Vagina (tissue), 2 donors: ENCODE measurements at regions not wholly inside any gene's neighbourhood (a gene's known extent, or its start where the extent isn't known, plus 50 kb on each side); places are given as distances from the start of the nearest gene placed in this dataset.

Source experiments
- CTCF ChIP-seq, 3 experiments: fragments of 450-650 bp in 2 of 3; fragments of 200-600 bp in 1 of 3; sonication (generic) in 1 of 3; IDR thresholded peaks; one replicate each; pipeline ENCODE4 v1.5.1; 2017 to 2019; ENCODE audit warnings: antibody characterized with exemption in 3 of 3, mild to moderate bottlenecking in 2 of 3, moderate library complexity in 2 of 3
- POLR2A ChIP-seq, 2 donors: fragments of 450-650 bp; IDR thresholded peaks; one replicate each; pipeline ENCODE4 v1.6.1; 2017; ENCODE audit warnings: antibody characterized with exemption in 2 of 2, mild to moderate bottlenecking in 2 of 2, moderate library complexity in 2 of 2
- POLR2AphosphoS5 ChIP-seq, 2 donors: sonication (generic); formaldehyde crosslinking; IDR thresholded peaks; one replicate each; pipeline ENCODE4 v1.9.0; 2017; ENCODE audit warnings: antibody characterized with exemption in 2 of 2, mild to moderate bottlenecking in 2 of 2, low read depth in 1 of 2; ENCODE audit not compliant: insufficient read depth in 1 of 2

GRCh38 chr3:55205990-55206389 lies 278.1 kb upstream of the LRTM1 start:
- TF ChIP-seq CTCF (IDR thresholded peaks at IDR 0.05) (no peak), POLR2AphosphoS5 (IDR thresholded peaks at IDR 0.05; ENCODE audit: insufficient read depth in 1 of 2, low read depth in 1 of 2) (no peak), POLR2A (IDR thresholded peaks at IDR 0.05) (no peak)
